Pancreas (tissue), 10 donors: ENCODE measurements at regions not wholly inside any gene's neighbourhood (a gene's known extent, or its start where the extent isn't known, plus 50 kb on each side); places are given as distances from the start of the nearest gene placed in this dataset.

Experiments used
- ATAC-seq, 4 donors: fragments of 200-7000 bp; cut with Tn5 transposase; one replicate each; pipeline versions ENCODE4 v1.8.0 to v1.9.1; 2020; ENCODE audit warnings: mild to moderate bottlenecking in 4 of 4, moderate library complexity in 4 of 4
- DNase-seq, 6 donors: peaks; one replicate each; pipeline ENCODE4 v3.0.0-alpha.2; 2020
- FAIRE-seq: peaks from 2 replicates; lab custom pipeline; 2012; peaks lifted over from hg19 to GRCh38; lab: Jason Lieb, UNC
- H3K27ac ChIP-seq, 4 donors: fragments of 200-600 bp; sonication (generic); 1 replicate in 3 of 4; 2 replicates in 1 of 4; pipeline versions ENCODE4 v1.5.0 to v1.8.0; 2020
- H3K27me3 ChIP-seq, 4 donors: fragments of 200-600 bp; one replicate each; pipeline ENCODE4 v1.8.0; 2021
- H3K36me3 ChIP-seq, 3 donors: fragments of 200-600 bp; sonication (generic) in 1 of 3; one replicate each; pipeline versions ENCODE4 v1.5.0 to v1.8.0; 2020 to 2021
- H3K4me1 ChIP-seq, 3 donors: fragments of 200-600 bp; one replicate each; pipeline ENCODE4 v1.8.0; 2021
- H3K4me3 ChIP-seq, 4 donors: fragments of 200-600 bp; sonication (generic) in 2 of 4; one replicate each; pipeline versions ENCODE4 v1.5.0 to v1.8.0; 2020 to 2021
- H3K9me3 ChIP-seq, 4 donors: fragments of 200-600 bp; one replicate each; pipeline ENCODE4 v1.8.0; 2021
- WGBS, 2 donors: extraction: QIAGEN DNeasy Blood & Tissue Kit; methylation state at CpG; one replicate each; pipeline ENCODE4 v1.1.7; 2013; 5-methylcytosine and 5-hydroxymethylcytosine counted together
- intact Hi-C, 3 donors: fragments of 100-400 bp; cut with DNase I; formaldehyde crosslinking; loops; one replicate each; pipeline versions ENCODE4 v1.11.1 to v1.14.2; 2022
- TF ChIP-seq, protein P1 (sequence below), 4 donors: fragments of 200-600 bp; sonication (generic) in 3 of 4; IDR thresholded peaks; one replicate each; pipeline versions ENCODE4 v1.5.0 to v1.8.0; 2021; ENCODE audit warnings: antibody characterized with exemption in 4 of 4
- donor health status: healthy with polysubstance abuse.
- donor health status: DM: no; HTN: no; CAD: no; lungs with moderate emphysema.
- donor health status: DM: no; HTN: no; CAD: no.
- donor health status: control.
- donor health status: control.
- donor health status: Bipolar disorder and iron deficiency.
- donor health status: DM: yes; HTN: yes; CAD: no.
- donor health status: DM: no; HTN: no; CAD: no.
- donor health status: DM: no; HTN: no; CAD: no.
- donor health status: DM: yes; HTN: yes; CAD: no.

DNA sequence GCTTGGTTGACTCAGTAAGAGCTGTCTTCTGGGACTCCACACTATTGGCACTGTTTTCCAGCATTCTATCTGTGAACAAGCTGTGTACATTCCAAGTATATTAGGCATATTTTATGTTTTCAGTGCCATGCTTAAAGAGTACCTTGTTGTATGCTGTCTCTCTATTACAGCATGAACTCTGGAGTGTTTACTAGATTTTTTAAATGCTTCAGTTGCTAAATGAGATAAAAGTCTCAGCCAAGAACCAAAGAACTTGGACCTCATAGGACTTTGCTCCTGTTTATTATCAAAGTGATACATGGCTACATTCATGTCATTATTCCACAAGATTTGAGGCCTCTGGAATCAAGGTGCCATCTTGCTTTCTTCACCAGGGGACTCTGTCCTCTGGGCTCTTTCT is 167.2 kb downstream of the C9orf152 start:
- no peak overlapping the region for H3K27ac ChIP-seq
- TF ChIP-seq, protein P1, sequence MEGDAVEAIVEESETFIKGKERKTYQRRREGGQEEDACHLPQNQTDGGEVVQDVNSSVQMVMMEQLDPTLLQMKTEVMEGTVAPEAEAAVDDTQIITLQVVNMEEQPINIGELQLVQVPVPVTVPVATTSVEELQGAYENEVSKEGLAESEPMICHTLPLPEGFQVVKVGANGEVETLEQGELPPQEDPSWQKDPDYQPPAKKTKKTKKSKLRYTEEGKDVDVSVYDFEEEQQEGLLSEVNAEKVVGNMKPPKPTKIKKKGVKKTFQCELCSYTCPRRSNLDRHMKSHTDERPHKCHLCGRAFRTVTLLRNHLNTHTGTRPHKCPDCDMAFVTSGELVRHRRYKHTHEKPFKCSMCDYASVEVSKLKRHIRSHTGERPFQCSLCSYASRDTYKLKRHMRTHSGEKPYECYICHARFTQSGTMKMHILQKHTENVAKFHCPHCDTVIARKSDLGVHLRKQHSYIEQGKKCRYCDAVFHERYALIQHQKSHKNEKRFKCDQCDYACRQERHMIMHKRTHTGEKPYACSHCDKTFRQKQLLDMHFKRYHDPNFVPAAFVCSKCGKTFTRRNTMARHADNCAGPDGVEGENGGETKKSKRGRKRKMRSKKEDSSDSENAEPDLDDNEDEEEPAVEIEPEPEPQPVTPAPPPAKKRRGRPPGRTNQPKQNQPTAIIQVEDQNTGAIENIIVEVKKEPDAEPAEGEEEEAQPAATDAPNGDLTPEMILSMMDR (IDR thresholded peaks at IDR 0.05), result no peak
- H3K4me1 ChIP-seq, result no peaks in the 10 kb centered on the region
- DNase-seq, result no peak
- intact Hi-C loops, result no loop called here
- ATAC-seq, result no peak
- FAIRE-seq, result no peak
- H3K9me3 ChIP-seq, result no peaks in the 10 kb centered on the region
- no peaks in the 10 kb centered on the region for H3K36me3 ChIP-seq
- H3K27me3 ChIP-seq, result no peaks in the 10 kb centered on the region
- H3K4me3 ChIP-seq, result no peak overlapping the region

DNA sequence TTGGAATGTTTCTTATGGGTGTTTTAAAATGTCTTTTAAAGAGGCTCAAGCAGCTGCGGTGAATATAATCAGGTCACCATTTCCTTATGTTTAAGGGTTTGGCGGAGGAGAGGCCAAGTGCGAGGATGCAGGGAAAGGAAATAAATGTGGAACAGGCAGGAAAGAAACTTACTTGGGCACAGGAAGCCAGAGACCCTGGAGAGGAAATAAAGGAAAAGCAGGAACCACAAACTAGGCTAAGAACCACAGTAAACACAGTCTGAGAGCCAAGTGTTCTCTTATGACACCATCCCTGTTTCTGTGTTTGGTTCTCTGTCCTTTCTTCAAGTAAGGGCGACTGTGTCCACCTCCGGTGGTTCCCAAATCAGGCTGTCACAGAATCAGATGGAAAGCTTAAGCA is 166.5 kb downstream of the C9orf152 start:
- ATAC-seq, result no peak
- Histone ChIP-seq H3K27ac (no peak overlapping the region), H3K4me3 (no peak overlapping the region), H3K36me3 (no peaks in the 10 kb centered on the region), H3K9me3 (no peaks in the 10 kb centered on the region), H3K4me1 (no peaks in the 10 kb centered on the region), H3K27me3 (no peaks in the 10 kb centered on the region)
- intact Hi-C loops, result no loop called here
- no peak for FAIRE-seq
- WGBS, 2 donors, result 71 to 75% methylated on average over 5 of the region's 5 CpGs
- no peak for DNase-seq
- TF ChIP-seq, protein P1 (IDR thresholded peaks at IDR 0.05), result no peak

DNA sequence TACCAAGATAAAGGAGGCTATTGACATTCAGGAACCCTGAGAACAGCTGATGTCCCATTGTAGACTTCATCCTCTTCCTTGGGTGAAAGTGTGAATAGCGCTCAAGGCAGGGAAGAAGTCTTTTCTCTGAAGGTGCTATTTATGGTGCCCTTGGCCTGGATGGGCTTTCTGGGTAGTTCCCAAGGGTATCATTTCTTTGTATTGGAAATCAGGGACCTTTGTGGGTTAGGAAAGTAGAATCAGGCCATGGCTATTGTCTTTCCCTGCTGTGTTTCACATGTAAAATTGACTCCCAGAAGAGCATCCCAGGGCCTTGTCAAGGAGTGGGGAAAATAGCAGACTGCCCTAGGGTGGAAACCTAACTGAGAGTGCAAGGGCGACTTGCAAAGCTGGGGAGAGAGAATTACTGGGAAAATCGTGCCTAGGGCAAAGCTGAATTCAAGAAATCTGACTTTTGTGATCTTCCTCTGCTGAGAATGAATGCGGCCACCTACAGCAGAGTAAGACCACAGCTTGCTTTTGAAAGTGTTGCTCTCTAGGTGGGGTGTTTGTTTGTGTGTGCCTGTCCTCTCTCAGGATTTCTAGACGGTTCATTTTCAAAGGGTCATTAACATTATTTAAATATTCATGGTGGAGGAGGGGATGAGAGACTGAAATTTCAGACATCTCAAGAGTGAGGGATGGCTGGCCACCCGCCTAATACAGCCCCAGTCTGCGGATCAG is 160.6 kb downstream of the C9orf152 start:
- H3K27me3 ChIP-seq, result peaks cover 0 to 6% (median 0%) of the 10 kb centered on the region in 4 donors
- WGBS, 2 donors, result 58 to 59% methylated on average over 7 of the region's 7 CpGs
- H3K4me1 ChIP-seq, result peaks cover 0 to 15% (median 4%) of the 10 kb centered on the region in 3 donors
- no peak for DNase-seq
- no peaks in the 10 kb centered on the region for H3K9me3 ChIP-seq
- TF ChIP-seq, protein P1 (IDR thresholded peaks at IDR 0.05), result no peak
- H3K36me3 ChIP-seq, result no peaks in the 10 kb centered on the region
- no peak for FAIRE-seq
- no peak for ATAC-seq
- no peak overlapping the region for H3K27ac ChIP-seq
- peak overlapping the region in 1 of 4 donors; percentile 55 for H3K4me3 ChIP-seq
- intact Hi-C loops, result no loop called here

DNA sequence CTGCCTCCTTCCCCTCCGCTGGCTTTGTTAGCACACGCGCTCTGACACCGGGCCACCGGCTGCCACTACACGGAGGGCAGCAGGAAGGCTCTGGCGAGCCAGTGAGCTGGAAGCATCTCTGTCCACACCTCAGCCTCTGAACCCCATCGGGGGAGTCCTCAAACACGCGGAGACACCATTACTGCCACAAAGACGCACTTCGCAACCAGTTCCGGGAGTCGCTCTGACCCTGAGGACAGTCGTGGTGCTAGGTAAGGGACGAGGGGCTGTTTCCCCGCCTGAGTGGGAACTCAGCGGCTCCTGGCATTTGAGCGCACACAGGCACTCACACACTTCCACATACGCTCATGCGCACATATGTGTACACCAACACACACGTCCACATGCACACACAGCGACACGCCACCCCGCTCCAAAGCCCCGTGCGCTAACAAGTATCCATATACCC is 160.0 kb downstream of the C9orf152 start:
- ATAC-seq, result peak in 3 of 4 donors; percentile 13 to 49 (median 45)
- no peaks in the 10 kb centered on the region for H3K9me3 ChIP-seq
- peaks cover 0 to 6% (median 0%) of the 10 kb centered on the region in 4 donors for H3K27me3 ChIP-seq
- intact Hi-C loops, result no loop called here
- peak overlapping the region; percentile 2 to 55 (median 18) for H3K4me3 ChIP-seq
- H3K4me1 ChIP-seq, result peaks cover 0 to 15% (median 4%) of the 10 kb centered on the region in 3 donors
- 10 to 11% methylated on average over 26 to 27 of the region's 27 CpGs for WGBS, 2 donors
- FAIRE-seq, result no peak
- H3K36me3 ChIP-seq, result no peaks in the 10 kb centered on the region
- TF ChIP-seq, protein P1 (IDR thresholded peaks at IDR 0.05), result no peak
- H3K27ac ChIP-seq, result no peak overlapping the region
- DNase-seq, result peak in 2 of 6 donors; percentile 48 to 58

DNA sequence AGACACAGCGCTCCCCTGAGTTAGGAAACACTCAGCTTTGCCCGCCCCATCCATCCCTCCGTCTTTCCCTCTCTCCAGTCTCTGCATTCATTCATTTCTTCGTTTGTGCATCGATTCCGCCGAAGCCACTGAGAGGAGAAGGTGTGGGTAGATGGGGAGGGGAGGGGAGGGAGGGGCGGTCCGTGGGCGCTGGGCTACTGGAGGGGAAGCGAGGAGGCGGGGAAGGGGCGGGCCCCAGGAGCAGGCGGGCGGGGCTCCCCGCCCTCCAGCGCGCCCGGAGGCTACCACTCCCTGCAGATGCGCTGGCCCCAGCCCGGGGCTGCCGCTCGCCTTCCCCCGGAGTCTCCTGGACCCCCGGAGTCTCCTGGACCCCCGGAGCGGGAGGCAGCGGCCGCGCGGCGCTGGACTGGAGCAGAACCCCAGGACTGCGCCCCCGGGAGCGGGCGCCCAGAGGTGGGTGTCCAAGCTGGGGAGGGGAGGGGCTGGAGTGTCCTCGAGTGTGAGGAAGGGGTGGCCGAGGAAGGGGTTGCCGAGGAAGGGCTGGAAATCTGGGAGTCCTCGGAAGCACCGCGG is 159.5 kb downstream of the C9orf152 start:
- DNase-seq (peak; percentile 33 to 79 (median 57)), ATAC-seq (peak; percentile 76 to 96 (median 91)), FAIRE-seq (no peak)
- Histone ChIP-seq H3K4me3 (peak overlapping the region; percentile 4 to 55 (median 37)), H3K27ac (no peak overlapping the region), H3K9me3 (no peaks in the 10 kb centered on the region), H3K27me3 (peaks cover 0 to 6% (median 0%) of the 10 kb centered on the region in 4 donors), H3K4me1 (peaks cover 0 to 15% (median 4%) of the 10 kb centered on the region in 3 donors), H3K36me3 (no peaks in the 10 kb centered on the region)
- TF ChIP-seq, protein P1 (IDR thresholded peaks at IDR 0.05), result no peak
- WGBS, 2 donors, result 2% methylated on average over 22 to 42 of the region's 42 CpGs
- intact Hi-C loops, result no loop called here
